ENCODE measurements at regions not wholly inside any gene's neighbourhood (a gene's known extent, or its start where the extent isn't known, plus 50 kb on each side); places are given as distances from the start of the nearest gene placed in this dataset.

GRCh38 chr12:127178052-127178451 lies 1088.9 kb upstream of the TMEM132C start:
- no peak for TF ChIP-seq EZH2phosphoT487 (conservative IDR thresholded peaks at IDR 0.05; ENCODE audit: low read length)
- TF ChIP-seq, protein P1, sequence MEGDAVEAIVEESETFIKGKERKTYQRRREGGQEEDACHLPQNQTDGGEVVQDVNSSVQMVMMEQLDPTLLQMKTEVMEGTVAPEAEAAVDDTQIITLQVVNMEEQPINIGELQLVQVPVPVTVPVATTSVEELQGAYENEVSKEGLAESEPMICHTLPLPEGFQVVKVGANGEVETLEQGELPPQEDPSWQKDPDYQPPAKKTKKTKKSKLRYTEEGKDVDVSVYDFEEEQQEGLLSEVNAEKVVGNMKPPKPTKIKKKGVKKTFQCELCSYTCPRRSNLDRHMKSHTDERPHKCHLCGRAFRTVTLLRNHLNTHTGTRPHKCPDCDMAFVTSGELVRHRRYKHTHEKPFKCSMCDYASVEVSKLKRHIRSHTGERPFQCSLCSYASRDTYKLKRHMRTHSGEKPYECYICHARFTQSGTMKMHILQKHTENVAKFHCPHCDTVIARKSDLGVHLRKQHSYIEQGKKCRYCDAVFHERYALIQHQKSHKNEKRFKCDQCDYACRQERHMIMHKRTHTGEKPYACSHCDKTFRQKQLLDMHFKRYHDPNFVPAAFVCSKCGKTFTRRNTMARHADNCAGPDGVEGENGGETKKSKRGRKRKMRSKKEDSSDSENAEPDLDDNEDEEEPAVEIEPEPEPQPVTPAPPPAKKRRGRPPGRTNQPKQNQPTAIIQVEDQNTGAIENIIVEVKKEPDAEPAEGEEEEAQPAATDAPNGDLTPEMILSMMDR (IDR thresholded peaks at IDR 0.05; ENCODE audit: insufficient read depth, low read length, poor library complexity, severe bottlenecking) = no peak
